ENCODE measurements at regions not wholly inside any gene's neighbourhood (a gene's known extent, or its start where the extent isn't known, plus 50 kb on each side); places are given as distances from the start of the nearest gene placed in this dataset.
"Not testable (repeated sequence)": the region's sequence is repeated elsewhere in the genome, so short reads cannot be mapped to it uniquely, and the experiment has no call there.

DNA sequence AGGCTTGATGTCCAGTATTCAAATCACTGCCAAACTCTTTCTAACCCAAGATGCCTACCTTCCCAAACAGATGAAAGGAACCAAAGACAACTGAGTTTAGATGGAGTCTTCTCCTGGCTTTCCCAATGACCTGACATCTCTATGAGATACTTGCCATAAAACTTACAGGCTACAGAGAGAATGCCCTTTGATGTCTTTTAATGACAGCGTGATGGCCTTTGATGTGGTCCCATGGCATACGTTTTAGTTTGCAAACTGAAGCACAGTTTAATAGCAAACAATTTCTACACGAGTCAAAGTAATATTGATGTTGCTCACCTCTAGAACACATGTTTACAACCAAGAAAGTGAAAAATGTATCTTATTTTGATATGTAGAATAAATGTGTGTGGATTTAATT lies 73.2 kb downstream of the ZIC4 start:
- DNase-seq = no peak

- DNase-seq = no peak
Measured at GRCh38 chr3:147328711-147329110, 77.6 kb downstream of the ZIC4 start.

GRCh38 chr3:147324356-147324755 lies 82.0 kb downstream of the ZIC4 start:
- DNase-seq = no peak

GRCh38 chr3:147318900-147319299 lies 87.4 kb downstream of the ZIC4 start:
- no peak for DNase-seq

DNA sequence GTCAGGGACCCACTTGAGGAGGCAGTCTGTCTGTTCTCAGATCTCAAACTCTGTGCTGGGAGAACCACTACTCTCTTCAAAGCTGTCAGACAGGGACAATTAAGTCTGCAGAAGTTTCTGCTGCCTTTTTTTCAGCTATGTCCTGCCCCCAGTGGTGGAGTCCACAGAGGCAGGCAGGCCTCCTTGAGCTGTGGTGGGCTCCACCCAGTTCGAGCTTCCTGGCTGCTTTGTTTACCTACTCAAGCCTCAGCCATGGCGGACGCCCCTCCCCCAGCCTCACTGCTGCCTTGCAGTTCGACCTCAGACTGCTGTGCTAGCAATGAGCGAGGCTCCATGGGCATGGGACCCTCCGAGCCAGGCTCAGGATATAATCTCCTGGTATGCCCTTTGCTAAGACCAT lies 89.3 kb downstream of the ZIC4 start:
- not testable (repeated sequence) for DNase-seq

- DNase-seq = no peak
Measured at GRCh38 chr3:147313513-147313912, 92.8 kb downstream of the ZIC4 start.

- no peak for DNase-seq
Measured at GRCh38 chr3:147312786-147313280, 93.5 kb downstream of the ZIC4 start.

- no peak for DNase-seq
Measured at GRCh38 chr3:147311716-147312115, 94.6 kb downstream of the ZIC4 start.

DNA sequence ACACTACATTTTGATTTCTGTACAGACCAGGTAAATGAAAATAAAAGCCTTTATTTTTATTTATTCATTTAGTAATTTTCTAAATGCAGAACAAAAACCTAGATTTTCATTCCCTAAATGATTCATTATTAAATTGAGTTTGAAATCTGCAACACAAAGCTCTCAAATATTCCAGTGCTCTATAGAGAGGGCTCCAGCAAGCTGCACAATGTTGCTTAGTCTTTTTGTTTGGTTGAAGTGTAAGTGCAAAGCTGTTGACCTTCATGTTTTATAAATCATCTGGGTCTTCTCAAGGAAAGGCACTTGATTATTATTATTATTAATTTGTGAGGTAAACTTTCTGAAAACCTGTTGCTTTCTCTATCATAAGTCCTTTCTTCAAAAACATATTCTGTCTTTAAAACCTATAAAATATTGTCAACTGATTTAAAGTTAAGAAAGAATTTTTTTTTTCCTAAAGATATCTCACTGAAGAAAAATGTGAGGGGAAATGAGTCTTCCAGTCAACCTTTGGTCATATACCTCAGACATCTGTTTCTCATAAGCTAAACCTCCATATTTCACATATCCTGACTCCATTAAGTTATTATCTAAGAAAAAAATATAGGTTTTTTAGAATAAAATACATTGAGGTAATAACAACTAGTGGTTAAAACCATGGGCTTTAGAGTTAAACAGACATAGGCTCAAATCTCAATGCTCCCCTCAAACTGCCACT lies 100.7 kb downstream of the ZIC4 start:
- DNase-seq = no peak

DNA sequence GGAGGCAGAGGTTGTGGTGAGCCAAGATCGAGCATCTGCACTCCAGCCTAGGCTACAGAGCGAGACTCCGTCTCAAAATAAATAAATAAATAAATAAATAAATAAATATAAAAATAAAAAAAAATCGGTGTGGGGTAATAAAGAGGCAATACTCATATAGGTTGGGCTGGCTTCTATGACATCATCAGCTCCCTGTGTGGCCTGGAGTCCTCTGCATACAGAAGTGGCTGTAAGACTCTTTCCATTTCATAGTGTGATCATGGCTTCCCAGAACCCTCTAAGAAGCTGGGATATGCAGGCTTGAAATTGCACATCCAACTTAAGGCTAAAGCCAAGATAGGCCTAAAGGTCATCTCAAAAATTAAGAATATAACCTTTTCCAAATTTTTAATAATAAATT lies 101.6 kb downstream of the ZIC4 start:
- no peak for DNase-seq

GRCh38 chr3:147301781-147302180 lies 104.6 kb downstream of the ZIC4 start:
- no peak for DNase-seq

DNA sequence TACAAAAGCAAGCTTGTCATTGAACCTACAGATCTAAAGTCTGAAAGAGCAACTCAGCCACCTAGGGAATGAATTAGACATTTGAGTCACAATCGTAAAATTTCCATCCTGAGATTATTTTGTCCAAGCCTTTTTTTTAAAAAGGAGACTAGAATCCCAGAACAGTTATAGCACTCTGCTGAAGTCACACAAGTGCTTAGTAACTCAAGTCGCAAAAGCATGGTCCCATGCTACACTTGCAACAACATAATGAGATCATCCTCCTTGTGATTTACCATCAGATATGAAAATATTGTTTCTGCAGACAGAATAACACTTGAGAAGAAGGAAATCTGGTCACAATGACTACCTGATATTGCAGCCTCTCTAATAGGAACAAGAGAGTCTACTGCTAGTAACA lies 106.7 kb downstream of the ZIC4 start:
- DNase-seq = no peak

DNA sequence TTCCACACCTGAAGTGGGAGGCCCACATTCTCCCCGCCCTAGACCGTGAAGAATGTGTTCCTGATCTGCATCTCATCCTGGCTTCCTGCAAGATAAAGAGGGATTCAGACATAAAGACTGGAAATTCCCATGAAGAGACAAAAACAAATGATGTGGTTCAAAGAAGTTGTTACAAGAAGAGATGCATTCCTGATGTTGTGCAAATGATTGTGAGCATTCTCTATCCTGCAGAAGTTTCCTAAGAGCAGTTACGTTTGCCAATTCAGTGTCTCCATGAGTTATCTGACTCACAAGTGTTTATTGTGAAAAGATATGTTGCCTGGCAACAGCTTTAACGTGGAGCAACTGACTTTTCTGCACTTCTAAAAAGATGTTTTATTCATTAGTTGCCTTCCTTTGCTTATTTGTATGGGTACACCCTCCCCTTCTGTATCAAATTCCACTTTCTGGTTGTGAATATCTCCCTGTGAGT lies 107.8 kb downstream of the ZIC4 start:
- no peak for DNase-seq

DNA sequence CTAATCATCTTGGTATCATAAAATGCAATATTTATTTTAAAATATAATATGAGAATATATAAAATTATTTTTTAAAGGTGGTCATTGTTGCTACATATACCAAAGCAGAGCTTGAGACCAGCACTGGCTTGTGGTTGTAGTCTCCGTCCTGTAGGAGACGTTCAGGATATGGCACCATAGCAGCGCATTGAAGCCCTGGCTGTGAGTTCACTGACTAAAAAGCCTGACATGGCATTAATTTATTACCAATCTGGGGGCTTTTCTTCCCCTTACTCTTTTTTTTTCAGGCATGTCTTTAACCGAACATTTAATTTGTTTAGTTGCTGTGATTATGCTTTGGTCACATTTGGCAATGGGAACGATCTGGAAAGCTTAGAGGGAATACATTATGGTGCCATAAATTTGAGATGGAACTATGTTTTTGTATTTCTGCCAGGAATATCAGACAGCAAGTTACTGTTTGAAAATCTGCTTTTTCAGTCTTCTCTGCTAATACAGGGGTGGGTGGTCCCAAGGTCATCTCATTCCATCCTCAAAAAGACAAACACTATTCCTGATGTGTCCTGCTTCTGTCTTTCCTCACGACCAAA lies 108.5 kb downstream of the ZIC4 start:
- DNase-seq = no peak

GRCh38 chr3:147287370-147287769 lies 119.0 kb downstream of the ZIC4 start:
- not testable (repeated sequence) for DNase-seq

DNA sequence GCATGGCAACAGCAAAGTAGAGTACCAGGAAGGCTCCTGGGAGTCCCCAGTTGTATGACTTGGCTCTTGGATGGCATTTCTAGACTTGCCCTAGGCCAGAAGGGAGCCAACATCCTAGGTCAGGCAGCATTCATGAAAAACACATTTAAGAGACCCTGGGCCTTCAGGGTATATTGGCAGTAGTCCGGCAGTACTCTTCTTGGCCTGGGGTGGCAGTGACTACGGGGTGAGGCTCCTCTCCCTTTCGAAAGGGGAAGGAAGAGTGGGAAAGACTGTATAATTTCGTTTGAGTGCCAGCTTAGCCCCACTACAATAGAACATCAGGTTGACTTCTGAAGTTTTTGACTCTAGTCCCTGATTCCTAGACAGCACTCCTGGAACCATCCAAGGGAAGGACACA lies 136.4 kb downstream of the ZIC4 start:
- DNase-seq = no peak

DNA sequence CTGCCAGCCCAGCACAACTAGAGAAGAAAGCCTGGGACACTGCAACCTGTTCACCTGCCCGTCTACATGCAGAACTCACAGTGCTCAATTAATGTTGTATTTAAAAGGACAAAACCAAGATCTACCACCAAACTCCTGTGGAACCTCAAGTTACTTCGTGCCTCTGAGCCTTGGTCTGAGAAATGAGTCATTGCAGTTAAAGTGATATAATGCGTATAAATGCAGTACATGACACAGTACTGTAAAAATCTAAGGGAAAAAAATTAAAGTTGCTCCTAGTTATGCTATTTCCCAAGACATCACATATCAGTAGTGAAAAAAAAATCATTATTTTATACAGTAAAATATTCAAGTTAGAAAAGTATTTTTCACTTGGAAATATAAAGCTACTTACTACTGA lies 138.9 kb downstream of the ZIC4 start:
- no peak for DNase-seq

GRCh38 chr3:147257944-147258343 lies 148.4 kb downstream of the ZIC4 start:
- no peak for DNase-seq

GRCh38 chr3:147256739-147257138 lies 149.6 kb downstream of the ZIC4 start:
- DNase-seq = no peak

DNA sequence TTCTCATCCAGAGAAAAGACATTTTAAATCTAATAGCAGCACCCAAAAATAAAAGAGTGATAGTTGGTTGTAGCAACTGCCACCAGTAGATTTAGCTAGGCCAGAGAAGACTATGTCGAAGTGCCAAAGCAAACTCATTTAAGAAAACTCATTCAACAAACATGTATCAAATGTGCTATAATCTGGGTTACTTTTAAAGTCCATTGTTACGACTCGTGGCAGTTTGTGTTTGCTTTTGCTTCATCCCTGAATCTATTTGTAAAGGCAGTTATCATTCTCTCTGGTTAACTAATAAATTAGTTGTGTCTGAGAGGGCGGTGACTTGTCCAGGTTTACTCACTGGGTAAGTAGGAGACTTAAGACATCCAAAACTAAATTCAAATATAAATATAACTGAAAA lies 159.4 kb downstream of the ZIC4 start:
- DNase-seq = no peak

DNA sequence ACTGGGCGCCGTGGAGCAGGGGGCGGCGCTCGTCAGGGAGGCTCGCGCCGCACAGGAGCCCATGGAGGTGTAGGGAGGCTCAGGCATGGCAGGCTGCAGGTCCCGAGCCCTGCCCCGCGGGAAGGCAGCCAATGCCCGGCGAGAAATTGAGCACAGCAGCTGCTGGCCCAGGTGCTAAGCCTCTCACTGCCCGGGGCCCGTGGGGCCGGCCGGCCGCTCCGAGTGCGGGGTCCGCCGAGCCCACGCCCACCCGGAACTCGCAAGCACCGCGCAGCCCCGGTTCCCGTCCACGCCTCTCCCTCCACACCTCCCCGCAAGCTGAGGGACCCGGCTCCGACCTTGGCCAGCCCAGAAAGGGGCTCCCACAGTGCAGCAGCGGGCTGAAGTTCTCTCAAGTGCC lies 160.7 kb downstream of the ZIC4 start:
- not testable (repeated sequence) for DNase-seq

GRCh38 chr3:147245022-147245421 lies 161.3 kb downstream of the ZIC4 start:
- not testable (repeated sequence) for DNase-seq

DNA sequence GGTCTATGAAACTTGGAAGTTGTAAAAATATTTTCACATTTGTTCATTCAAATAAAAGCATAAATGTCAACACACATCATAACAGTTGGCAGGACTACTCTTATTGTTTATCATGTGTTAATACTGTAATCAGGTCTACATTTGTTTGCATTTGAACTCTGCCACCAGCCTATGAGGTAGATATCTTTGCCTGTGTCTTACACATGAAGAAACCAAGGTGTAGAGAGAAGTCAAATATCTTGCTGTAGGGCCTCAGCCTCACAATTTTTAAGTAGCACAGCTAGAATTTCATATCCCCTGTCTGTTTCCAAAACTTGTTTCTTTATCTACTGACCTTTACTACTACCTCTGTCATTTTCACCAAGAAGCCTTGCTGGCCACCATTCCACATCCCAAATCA lies 161.9 kb downstream of the ZIC4 start:
- DNase-seq = no peak

GRCh38 chr3:147240581-147240980 lies 165.8 kb downstream of the ZIC4 start:
- no peak for DNase-seq
